Stimulated activated CD4-positive, alpha-beta T cell treated with anti-CD3 and anti-CD28 coated beads, Interleukin-1b, Interleukin-23, amount 100 ng/mL, for 4 hours (primary cell): ENCODE measurements at regions not wholly inside any gene's neighbourhood (a gene's known extent, or its start where the extent isn't known, plus 50 kb on each side); places are given as distances from the start of the nearest gene placed in this dataset.

Source experiments
- DNase-seq, 2 donors: peaks; one replicate each; pipeline ENCODE4 v3.0.0-alpha.2; 2020; ENCODE audit warnings: low read depth in 2 of 2

DNA sequence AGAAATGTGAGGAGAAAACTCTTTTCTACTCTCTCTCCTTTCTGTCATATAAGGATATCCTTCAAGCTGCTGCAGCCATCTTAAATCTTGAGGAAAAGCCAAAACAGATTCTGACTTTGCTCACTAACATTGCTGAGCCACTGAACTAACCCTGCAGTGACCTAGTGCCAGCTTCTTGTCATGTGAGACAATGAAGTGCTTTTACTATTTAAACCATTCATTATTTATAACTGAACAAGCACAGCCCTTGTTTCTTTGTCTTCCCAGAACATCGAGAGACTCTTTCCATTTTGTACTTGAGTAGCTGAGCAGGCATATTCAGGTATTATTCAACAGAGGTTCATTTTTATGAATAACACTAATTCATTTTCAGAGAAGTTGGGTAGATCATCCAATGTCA, 455.0 kb upstream of the TMPO start:
- DNase-seq, result no peak

DNA sequence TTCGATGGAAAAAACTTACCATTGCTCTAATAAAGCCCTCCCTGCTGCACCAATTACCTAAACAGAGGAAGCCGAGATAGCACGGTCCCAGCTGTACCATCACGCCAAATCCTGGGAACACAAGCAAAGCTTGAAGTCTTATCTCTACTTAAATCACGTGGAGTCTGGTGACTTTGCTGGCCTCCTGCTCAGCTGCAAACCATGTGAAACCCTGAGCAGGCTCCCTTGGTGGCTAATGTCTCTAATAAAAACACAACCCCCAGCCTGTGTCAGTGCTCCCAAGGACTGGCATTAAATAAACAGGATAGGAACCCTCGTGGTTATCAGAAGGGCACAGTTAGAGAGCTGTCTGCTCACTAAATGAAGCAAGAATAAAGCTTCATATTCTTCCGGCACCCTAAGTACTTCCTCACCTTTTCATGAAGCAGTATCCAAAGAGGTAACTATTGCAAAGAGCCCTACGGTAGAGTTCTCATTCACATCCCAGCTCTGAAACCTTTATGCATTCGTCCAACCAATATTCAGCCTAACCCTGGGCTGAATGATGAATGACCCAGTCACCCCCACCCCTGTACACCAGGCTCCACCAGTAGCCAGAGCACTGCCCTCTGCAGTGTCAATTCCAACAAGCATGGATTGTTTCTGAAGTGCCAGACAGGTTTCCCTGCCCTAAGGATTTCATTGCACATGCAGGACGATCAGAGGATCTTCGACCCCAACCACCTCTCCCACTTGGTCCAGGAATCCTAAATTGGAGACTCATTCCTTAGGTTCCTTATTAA, 452.7 kb upstream of the TMPO start:
- no peak for DNase-seq

DNA sequence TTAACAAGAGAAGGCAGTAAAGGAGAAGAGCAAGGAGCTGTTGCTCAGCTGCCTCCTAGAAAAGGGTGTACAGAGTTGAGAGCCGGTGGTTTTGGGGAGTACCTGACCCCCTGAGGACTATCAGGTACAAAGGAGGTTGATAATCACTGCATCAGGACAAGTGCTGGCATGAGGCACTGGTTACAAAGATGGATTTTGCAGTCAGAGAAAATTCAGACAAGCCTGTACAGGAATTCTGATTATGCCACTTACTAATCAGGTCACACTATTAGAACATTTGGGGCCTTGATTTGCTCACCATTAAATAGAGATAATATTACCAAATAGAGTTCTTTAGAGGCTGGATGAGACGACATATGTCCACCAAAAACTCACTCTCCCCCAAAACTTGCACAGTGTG, 450.9 kb upstream of the TMPO start:
- no peak for DNase-seq

DNA sequence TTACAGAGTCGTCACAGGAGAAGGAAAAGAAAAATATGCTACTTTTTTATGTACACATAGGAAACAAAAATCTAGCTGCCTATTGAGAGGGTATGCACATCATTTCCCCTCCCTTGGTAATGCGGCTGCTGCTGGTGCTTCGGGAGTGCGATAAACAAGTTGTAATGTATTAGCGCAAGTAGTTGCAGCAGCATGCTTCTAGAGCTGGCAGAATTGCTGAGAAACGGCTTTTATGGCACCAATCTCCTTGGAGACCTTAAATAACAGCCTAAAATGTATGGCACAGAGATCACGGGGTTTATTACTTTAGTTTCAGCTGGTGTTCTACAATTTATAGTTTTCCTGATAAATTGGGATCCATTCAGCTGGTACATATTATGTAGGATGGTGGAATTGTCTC, 447.6 kb upstream of the TMPO start:
- no peak for DNase-seq

DNA sequence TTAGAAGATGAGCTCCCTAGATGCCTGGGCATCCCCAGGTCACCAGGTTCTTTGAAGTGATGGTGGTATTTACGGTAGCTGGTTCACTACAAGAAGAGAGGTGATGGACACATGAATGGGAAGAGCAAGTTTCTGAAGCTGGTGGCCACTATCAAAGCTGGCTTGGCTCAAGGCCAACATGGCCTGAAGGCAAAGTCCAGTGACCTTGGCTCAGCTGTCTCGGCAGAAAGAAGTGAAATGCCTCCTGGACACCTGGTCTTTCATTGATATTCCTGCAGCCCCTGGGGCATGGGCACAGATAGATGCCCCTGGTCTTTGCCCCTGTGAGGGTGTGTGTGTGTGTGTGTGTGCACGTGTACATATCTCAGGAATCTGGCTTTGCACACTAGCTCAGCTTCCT, 441.8 kb upstream of the TMPO start:
- no peak for DNase-seq

DNA sequence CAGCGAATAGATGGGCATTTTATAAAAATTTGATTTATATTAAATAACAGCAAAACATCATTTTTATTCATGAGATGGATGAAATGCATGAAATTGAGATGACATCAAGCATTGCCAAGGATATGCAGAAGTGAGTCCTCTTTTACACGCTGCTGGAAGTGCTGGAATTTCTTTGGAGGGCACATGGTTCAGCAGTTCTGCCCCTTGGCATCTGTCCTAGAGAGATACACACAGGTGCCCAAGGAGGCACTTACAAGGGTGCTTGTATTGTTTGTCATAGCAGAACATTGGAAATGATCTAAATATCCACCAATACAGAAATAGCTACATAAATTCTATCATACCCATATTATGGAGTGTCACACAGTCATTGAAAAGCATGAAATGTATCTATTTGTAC, 441.1 kb upstream of the TMPO start:
- no peak for DNase-seq

DNA sequence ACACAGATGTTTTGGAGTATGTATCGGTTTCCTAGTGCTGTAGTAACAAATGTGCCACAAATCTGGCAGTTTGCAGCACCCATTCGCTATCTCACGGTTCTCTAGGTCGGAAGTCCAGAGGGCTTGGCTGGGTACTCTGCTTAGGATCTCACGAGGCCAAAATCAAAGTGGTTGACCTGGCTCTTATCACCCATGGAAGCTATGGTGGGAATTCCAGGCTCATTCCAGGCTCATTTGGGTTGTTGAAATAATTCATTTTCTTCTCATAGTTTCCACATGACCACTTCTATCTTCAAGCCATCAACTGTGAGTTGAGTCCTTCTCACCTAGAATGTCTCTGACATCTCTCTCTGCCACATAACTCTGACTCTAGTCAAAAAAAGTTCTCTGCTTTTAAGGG, 431.0 kb upstream of the TMPO start:
- no peak for DNase-seq

DNA sequence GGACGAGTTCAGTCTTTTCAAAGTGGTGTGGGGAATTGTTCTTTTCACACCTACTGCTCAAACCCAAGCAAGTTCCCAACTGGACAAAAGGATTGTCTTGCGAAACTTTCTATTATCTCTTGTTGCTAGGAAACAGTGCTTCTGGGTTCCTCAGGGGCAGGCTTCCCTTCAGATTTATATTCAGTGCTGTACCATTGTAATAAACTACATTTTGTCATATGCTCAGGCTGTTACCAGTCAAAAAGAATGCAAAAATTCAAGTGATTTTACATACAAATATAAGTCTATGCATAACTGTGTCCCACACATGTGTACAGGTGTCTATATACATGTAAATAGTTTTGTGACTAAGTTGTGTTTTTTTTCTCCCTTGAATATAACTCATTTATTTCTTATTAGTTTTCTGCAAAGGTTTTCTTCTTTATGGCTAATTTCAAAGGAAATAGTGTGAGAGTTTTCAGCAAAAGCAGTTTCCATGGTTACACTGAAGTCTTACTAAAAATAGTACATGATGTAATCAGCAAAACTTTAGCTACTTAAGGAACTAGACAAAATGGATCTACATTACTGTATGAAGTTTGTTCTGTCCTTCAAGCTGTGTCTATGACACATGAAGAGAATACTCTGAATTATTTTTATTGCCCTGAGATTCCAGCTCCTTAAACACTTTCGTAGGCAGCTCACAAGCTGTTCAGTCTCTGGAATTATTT, 430.2 kb upstream of the TMPO start:
- DNase-seq, result no peak

DNA sequence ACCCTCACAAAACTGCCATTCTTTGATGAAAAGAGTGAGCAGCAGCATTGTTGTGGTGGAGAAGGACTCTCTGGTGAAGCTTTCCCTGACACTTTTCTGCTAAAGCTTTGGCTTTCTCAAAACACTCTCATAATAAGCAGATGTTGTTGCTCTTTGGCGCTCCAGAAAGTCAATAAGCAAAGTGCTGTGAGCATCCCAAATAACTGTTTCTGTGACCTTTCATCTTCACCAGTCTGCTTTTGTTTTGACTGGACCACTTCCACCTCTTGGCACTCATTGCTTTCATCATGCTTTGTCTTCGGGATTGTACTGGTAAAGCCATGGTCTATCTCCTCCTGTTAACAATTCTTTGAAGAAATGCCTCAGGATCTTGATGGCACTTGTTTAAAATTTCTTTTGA, 424.7 kb upstream of the TMPO start:
- no peak for DNase-seq

DNA sequence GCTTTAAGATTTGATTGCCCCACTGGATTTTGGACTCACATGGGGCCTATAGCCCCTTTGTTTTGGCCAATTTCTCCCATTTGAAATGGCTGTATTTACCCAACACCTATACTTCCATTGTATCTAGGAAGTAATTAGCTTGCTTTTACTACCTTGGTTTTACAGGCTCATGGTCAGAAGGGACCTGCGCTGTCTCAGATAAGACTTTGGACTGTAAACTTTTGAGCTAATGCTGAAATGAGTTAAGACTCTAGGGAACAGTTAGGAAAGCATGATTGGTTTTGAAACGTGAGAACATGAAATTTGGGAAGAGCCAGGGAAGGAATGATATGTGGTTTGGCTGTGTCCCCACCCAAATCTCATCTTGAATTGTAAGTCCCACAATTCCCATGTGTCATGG, 419.0 kb upstream of the TMPO start:
- DNase-seq, result no peak

DNA sequence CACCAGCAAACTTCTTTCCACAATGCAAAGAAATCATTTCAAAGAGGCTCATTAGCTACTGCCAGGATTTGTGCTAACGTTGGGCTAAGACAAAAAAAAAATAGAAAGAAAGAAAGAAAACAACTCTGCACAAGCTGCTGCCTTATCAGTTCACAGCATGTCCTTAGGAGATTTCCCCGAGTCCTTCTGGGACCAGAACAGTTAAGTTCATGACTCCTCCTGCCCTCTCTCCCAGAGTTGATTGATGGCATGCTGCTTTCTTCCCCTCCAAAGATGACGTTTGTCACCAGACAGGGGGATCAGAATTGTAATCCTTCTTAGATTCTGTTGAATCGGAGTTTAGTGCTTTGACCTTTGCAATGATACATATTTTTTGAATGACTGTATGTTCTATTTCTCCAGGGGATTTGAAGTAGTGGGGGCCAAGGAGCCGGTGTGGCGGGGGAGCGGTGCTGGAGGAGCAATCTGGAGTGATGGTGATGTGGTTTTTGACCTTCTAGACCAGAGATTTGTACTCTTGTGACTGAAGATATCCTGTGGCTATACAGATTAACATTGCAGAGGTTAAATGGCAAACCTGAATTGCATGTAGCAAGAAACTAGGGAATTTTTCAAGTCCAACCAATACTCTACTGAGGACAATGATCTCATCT, 409.2 kb upstream of the TMPO start:
- DNase-seq, result no peak

DNA sequence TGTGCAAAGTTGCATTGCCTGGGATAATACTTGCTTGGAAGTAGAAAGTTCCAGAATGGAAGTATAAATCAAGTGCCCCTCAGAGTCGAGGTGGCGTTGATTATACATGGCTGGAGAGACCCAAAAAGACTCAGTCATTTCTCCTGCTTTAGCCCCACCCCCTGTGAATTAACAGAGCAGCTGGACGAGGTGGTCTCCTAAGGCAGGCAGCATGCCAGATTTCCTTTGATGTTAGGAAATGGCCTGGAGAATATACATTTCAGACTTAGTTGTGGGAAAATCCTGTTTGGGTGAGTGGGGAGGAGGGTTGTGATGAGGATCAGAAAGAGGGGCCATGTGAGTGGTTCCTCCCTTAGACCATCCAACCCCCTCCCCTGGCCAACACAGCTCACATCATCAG, 406.1 kb upstream of the TMPO start:
- DNase-seq, result no peak

DNA sequence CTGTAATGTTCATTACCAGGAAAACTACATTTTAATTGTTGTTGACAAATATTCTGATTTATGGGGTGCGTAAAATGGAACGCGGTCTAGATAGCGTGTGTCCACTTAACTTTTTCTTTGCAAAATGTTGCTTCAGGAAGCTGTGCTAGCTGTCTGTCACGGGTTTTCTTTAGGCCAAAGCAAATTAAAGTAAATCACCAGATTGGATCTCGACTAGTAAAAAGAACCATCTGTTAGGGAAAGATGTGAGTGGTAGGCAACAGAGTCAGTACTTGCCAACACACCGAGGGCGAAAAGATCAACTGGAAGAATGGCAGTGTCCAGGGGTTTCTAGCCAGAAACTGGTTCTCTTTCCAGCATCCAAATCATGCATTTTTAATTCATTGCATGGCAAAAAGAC, 404.9 kb upstream of the TMPO start:
- no peak for DNase-seq

DNA sequence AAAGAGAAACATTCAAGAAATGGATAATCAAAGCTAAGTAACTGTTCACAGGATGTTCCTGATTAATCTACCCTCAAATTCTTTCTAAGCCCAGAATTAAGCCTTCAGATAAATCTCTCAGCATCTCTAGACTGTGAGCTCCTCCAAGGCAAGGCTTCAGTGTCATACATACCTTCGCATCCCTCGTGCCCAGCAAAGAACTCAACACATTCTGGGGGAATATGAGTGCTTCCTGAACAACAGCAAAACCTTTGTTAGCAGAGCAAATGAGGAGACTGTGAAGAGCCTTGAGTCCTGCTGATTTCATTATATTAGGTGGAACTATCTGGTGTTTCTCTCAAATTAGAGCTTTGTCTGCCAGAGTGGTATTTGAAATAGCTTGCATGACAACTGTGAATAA, 401.8 kb upstream of the TMPO start:
- DNase-seq, result no peak

DNA sequence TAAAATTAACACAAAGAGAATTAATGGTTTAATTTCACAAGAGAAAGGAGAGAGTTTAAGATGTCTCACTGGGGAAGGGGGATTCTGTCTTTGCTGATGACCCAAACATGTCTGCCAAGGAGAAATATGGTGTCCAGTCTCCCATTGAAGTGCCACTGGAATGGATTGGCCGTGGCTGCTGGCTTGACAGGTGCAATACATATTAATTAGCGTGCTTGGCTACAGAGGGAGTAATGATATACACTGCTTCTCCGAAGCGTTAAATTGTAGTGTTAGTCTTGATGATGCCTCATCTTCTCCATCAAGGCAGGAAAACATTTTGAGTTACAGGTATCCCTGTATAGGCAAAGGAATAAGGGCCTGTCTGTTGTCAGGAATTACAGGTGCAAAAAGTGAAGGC, 393.4 kb upstream of the TMPO start:
- no peak for DNase-seq

DNA sequence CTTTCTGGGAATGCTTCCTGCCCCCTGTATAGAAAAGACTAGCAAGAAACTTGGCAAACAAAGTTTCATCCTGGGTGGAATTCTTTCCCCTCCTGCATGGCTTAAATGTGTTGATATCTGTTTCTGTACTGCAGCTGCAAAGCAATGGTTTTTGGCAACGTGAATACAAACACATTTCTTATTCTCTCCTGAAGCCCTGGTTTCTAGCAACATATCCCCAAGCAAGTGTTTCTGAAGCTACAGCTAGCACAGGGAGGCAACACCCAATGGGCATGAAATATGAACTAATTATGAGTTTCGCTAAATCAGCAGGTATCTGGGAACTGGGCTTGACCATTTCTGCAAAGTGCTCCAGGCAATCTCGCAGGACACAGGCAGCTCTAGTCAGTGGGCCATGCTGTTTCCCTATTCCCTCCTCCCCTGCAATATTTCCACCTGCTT, 392.3 kb upstream of the TMPO start:
- DNase-seq, result no peak

DNA sequence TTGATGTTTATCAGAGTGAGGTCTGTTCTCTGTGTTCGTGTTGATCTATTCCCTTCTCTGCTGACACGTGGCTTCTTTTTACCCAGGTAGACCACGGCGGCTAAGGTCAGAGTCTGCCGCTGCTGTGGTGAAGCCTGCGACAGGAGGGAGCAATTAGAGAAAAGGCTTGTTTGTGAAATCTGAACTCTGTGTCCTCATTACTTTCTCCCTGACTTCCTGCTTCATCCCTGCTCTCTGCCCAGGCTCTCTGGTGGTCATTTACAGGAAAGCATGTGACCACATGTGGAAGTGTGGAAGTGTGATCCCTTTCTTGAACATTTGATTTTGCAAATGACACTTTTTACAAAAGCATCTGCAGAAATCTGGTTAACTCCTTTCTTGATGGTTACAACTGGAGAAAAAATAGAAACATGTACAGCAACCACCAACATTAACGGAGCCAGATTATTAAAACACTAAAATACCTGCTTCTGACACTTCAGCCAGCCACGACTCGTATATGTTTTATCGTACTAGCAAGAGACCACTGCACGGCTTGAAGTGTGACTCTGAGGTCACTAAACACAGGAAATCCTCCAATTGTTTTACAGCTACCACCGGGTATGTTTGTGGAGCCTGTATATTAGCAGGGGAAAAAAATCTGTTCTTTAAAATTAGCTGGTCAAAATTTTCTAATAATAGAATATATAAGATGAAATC, 388.6 kb upstream of the TMPO start:
- no peak for DNase-seq

DNA sequence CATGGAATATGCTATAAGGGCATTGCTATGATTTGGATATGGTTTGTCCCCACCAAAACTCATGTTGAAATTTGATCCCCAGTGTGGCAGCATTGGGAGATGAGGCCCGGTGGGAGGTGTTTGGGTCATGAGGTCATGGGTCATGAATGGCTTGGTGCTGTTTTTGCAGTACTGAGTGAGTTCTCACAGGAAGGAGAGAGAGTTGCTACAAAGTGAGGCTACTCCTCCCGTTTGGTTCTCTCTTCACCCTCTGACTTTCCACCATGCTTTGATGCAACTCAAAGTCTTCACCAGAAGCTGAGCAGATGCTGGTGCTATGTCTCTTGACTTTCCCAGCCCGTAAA, 388.1 kb upstream of the TMPO start:
- DNase-seq, result no peak

DNA sequence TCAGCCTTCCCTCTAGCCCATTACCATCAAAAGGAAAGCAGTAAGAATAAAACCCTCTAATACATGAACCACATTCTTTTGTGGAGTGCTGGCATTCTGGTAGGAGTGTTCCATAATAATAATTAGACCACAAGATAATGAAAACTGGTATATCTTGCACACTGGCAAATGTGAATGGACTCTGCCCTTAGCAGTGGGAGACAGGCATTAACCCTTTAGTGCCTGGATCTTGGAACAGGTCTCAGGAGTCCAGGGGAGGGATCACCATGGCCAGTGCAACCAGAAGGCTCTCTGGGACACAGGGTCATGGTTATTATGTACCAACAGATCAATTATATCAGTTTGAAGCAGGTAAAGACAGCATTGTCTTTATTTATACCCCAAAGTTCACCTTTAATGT, 387.5 kb upstream of the TMPO start:
- no peak for DNase-seq

DNA sequence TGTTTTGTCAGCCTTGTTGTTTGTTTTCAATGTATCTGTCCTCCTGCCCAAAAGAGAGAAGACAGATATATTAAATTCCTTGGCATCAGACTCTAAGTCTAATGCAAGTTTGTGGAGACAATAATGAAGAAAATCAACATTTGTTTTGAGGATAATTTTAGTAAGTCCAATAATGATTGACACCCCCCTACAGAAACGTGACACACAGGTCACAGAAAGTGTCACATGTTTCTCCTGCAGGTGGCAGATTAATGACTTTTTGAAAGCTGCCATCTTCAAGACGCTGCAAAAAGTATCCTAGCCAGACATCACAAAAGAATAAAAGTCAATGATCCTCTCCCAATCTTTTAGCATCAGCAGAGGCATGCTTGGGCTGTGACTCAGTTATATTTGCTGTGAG, 378.8 kb upstream of the TMPO start:
- no peak for DNase-seq

DNA sequence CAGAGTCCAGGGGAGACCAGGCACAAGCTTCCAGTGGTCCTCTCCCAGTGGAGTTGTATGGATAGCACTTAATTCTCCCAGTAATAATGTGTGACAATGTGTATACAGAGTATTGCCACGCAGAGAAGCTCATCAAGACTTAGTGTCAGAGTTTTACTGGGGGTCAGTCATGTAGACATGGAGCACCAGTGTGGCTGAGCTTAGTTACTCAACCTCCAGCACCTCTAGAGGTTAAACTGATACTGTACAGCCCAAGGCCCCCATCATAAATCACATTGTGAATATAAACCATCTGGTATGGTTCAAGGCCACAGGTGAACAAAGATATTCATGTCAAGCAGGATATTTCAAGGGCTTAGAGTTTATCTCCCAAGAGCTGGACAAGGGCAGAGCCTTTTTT, 378.1 kb upstream of the TMPO start:
- DNase-seq, result no peak

DNA sequence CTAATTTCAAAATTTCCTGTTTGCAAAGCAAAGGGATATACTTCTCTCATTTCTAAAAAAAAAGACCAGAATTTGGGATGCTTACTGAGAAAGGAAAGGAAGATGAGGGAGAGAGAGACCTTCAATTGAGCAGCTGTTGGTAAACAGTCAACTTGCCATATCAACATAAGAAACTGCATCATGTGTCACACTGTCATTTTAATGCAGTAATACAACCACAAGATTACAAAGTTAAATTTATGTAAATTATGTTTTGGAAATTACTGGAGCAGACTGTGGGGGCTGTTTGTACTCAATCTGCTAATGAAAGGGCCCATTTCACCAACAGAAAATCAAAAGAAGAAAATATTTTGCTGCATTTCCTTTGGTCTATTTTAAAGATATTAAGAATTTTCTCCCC, 370.4 kb upstream of the TMPO start:
- no peak for DNase-seq

DNA sequence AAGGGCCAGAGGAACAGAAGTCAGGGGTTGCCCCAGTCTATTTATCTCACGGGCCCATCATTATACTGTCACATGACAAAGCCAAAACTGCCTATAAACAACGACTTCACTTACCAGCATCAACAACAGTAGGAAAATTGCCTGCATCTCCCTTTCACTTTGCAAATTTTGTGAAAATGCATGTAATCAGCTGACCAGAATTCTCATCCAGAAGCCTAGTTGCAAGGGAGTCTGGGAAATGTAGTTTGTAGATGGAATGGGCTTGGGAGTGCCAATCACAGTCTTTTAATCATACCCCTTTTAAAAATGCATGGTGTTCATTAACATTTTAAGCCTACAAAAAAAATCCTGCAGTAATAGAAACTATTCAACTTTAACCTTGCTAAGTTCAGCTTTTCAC, 369.3 kb upstream of the TMPO start:
- DNase-seq, result no peak
